B cell (primary cell): ENCODE measurements at regions not wholly inside any gene's neighbourhood (a gene's known extent, or its start where the extent isn't known, plus 50 kb on each side); places are given as distances from the start of the nearest gene placed in this dataset.

ENCODE experiments used
- ATAC-seq: fragments of 200-7000 bp; cut with Tn5 transposase; one replicate; pipeline ENCODE4 v1.10.0; 2021; ENCODE audit warnings: low read depth, mild to moderate bottlenecking, moderate number of reproducible peaks, moderate library complexity
- CTCF ChIA-PET: fragments of 350-600 bp; sonication (Branson Sonifier 250); formaldehyde crosslinking; loops from one replicate; lab custom pipeline; 2021; ENCODE audit warnings: antibody characterized with exemption, inconsistent platforms; lab: Charles Lee
- POLR2A ChIA-PET: fragments of 350-600 bp; sonication (Branson Sonifier 250); formaldehyde crosslinking; loops from one replicate; lab custom pipeline; 2021; ENCODE audit warnings: antibody characterized with exemption; lab: Charles Lee
- DNase-seq: peaks from one replicate; pipeline ENCODE4 v3.0.0; 2013
- H2AFZ ChIP-seq: 2 replicates; pipeline ENCODE4 v1.6.1; 2012; ENCODE audit warnings: mild to moderate bottlenecking, low read depth, low read length; ENCODE audit not compliant: insufficient read depth, poor library complexity, severe bottlenecking
- H3K27ac ChIP-seq, 2 donors: 1 replicate in 1 of 2; 2 replicates in 1 of 2; pipeline ENCODE4 v1.5.1; 2012 to 2013; ENCODE audit warnings: low read length in 2 of 2, mild to moderate bottlenecking in 2 of 2, moderate library complexity in 1 of 2
- H3K27me3 ChIP-seq, 4 experiments: fragments of 200-600 bp in 1 of 4; sonication (generic) in 1 of 4; replicated peaks in 1 of 4; 1 replicate in 2 of 4; 2 replicates in 2 of 4; pipeline versions ENCODE4 v1.6.1 to v1.7.0; 2013 to 2016; ENCODE audit warnings: low read length in 3 of 4, mild to moderate bottlenecking in 2 of 4, mixed read lengths in 1 of 4, moderate library complexity in 1 of 4; ENCODE audit not compliant: insufficient read depth in 4 of 4, control insufficient read depth in 3 of 4; ENCODE audit errors: control extremely low read depth in 1 of 4
- H3K36me3 ChIP-seq, 2 experiments: replicated peaks in 1 of 2; 1 replicate in 1 of 2; 2 replicates in 1 of 2; pipeline versions ENCODE4 v1.6.1 to v1.7.1; 2013; ENCODE audit warnings: low read length in 1 of 2; ENCODE audit not compliant: insufficient read depth in 2 of 2, control insufficient read depth in 1 of 2; ENCODE audit errors: control extremely low read depth in 1 of 2, extremely low read depth in 1 of 2
- H3K4me1 ChIP-seq, 2 donors: fragments of 200-600 bp in 1 of 2; sonication (generic) in 1 of 2; 1 replicate in 1 of 2; 2 replicates in 1 of 2; pipeline versions ENCODE4 v1.5.1 to v1.6.1; 2013 to 2017; ENCODE audit warnings: low read length in 2 of 2; ENCODE audit not compliant: control insufficient read depth in 2 of 2, insufficient read depth in 2 of 2
- H3K4me2 ChIP-seq: replicated peaks from 2 replicates; pipeline ENCODE3; 2012; ENCODE audit warnings: mild to moderate bottlenecking, low read depth, low read length; ENCODE audit not compliant: poor library complexity, severe bottlenecking
- H3K4me3 ChIP-seq, 5 experiments: fragments of 200-600 bp in 1 of 5; sonication (generic) in 1 of 5; 1 replicate in 3 of 5; 2 replicates in 2 of 5; pipeline versions ENCODE4 v1.5.1 to v1.7.0; 2011 to 2016; ENCODE audit warnings: low read length in 4 of 5, mild to moderate bottlenecking in 4 of 5, low read depth in 2 of 5, control low read depth in 1 of 5, moderate library complexity in 1 of 5; ENCODE audit not compliant: insufficient read depth in 1 of 5; ENCODE audit errors: control extremely low read depth in 1 of 5, extremely low read depth in 1 of 5
- H3K79me2 ChIP-seq: fragments of 200-600 bp; sonication (generic); one replicate; pipeline ENCODE4 v1.6.0; 2016; ENCODE audit warnings: low read length; ENCODE audit not compliant: control insufficient read depth, insufficient read depth
- H3K9ac ChIP-seq: fragments of 200-600 bp; sonication (generic); 2 replicates; pipeline ENCODE4 v1.6.1; 2017; ENCODE audit warnings: mild to moderate bottlenecking, low read length, moderate library complexity
- H3K9me3 ChIP-seq, 3 donors: one replicate each; pipeline versions ENCODE4 v1.6.1 to v1.7.1; 2013; ENCODE audit warnings: low read length in 2 of 3; ENCODE audit not compliant: control insufficient read depth in 2 of 3, insufficient read depth in 1 of 3; ENCODE audit errors: control extremely low read depth in 1 of 3
- H4K20me1 ChIP-seq: 2 replicates; pipeline ENCODE4 v1.6.0; 2012; ENCODE audit warnings: mild to moderate bottlenecking, low read length; ENCODE audit not compliant: insufficient read depth, control insufficient read depth, poor library complexity, severe bottlenecking
- H3K27ac Mint-ChIP-seq: one replicate; pipeline ENCODE4 v1.8.0; 2021; ENCODE audit warnings: mixed read lengths
- H3K27me3 Mint-ChIP-seq: one replicate; pipeline ENCODE4 v1.8.0; 2021; ENCODE audit warnings: mixed read lengths
- H3K4me1 Mint-ChIP-seq: one replicate; pipeline ENCODE4 v1.8.0; 2021; ENCODE audit warnings: mixed read lengths
- H3K4me3 Mint-ChIP-seq: one replicate; pipeline ENCODE4 v1.8.0; 2021; ENCODE audit warnings: mixed read lengths
- H3K9me3 Mint-ChIP-seq: one replicate; pipeline ENCODE4 v1.8.0; 2022; ENCODE audit warnings: mixed read lengths; ENCODE audit not compliant: insufficient read depth
- CTCF ChIP-seq: fragments of 200-600 bp; IDR thresholded peaks from one replicate; pipeline ENCODE4 v1.8.0; 2022; ENCODE audit warnings: antibody characterized with exemption, mild to moderate bottlenecking
- EZH2 ChIP-seq: IDR thresholded peaks from 2 replicates; pipeline ENCODE4 v1.6.1; 2012; ENCODE audit warnings: borderline replicate concordance, low read depth, mild to moderate bottlenecking, moderate library complexity, low read length; ENCODE audit not compliant: insufficient read depth, poor library complexity, severe bottlenecking
- WGBS: methylation state at CpG from one replicate; pipeline ENCODE4 v1.1.5; 2013; ENCODE audit warnings: missing lambda C conversion rate; ENCODE audit not compliant: insufficient coverage; 5-methylcytosine and 5-hydroxymethylcytosine counted together
- intact Hi-C: fragments of 100-400 bp; cut with micrococcal nuclease; formaldehyde crosslinking; loops from one replicate; pipeline ENCODE4 v1.10.0; 2022

- Histone ChIP-seq H3K9me3 (no peaks in the 10 kb centered on the region), H3K36me3 (no peaks in the 10 kb centered on the region), H3K9ac (no peak overlapping the region), H3K79me2 (no peaks in the 10 kb centered on the region), H3K27ac (no peak overlapping the region), H2AFZ (no peak overlapping the region), H3K4me1 (no peaks in the 10 kb centered on the region), H4K20me1 (no peaks in the 10 kb centered on the region), H3K27me3 (no peaks in the 10 kb centered on the region), H3K4me2 (no peak overlapping the region), H3K4me3 (no peak overlapping the region)
- Mint-ChIP-seq H3K9me3 (peaks cover 5% of the 10 kb centered on the region), H3K27me3 (no peaks in the 10 kb centered on the region), H3K4me1 (no peaks in the 10 kb centered on the region), H3K4me3 (no peak overlapping the region), H3K27ac (no peak overlapping the region)
- WGBS, result no CpG with 5 or more reads among the region's 1 CpG
- ChIA-PET CTCF (no interaction called here), POLR2A (no interaction called here)
- intact Hi-C loops, result no loop called here
- no peak for ATAC-seq
- DNase-seq, result no peak
- no peak for TF ChIP-seq EZH2
- no peak for TF ChIP-seq CTCF
Observed at GRCh38 chr20:11329271-11329670, 588.4 kb upstream of the BTBD3 start.

- no peaks in the 10 kb centered on the region for H3K27me3 ChIP-seq
- Mint-ChIP-seq H3K9me3 (peaks cover 2% of the 10 kb centered on the region), H3K4me3 (no peak overlapping the region), H3K27me3 (no peaks in the 10 kb centered on the region), H3K4me1 (no peaks in the 10 kb centered on the region), H3K27ac (no peak overlapping the region)
- DNase-seq (no peak), ATAC-seq (no peak)
- ChIA-PET CTCF (no interaction called here), POLR2A (no interaction called here)
- no peaks in the 10 kb centered on the region for H4K20me1 ChIP-seq
- no peaks in the 10 kb centered on the region for H3K9me3 ChIP-seq
- no peak for TF ChIP-seq CTCF
- TF ChIP-seq EZH2, result no peak
- H3K4me3 ChIP-seq, result no peak overlapping the region
- H3K4me1 ChIP-seq, result no peaks in the 10 kb centered on the region
- intact Hi-C loops, result no loop called here
- H3K9ac ChIP-seq, result no peak overlapping the region
- no peaks in the 10 kb centered on the region for H3K79me2 ChIP-seq
- no CpG with 5 or more reads among the region's 2 CpGs for WGBS
- no peaks in the 10 kb centered on the region for H3K36me3 ChIP-seq
- no peak overlapping the region for H2AFZ ChIP-seq
- no peak overlapping the region for H3K27ac ChIP-seq
- H3K4me2 ChIP-seq, result no peak overlapping the region
Observed at GRCh38 chr20:11331096-11331495, 586.6 kb upstream of the BTBD3 start.
